Keratinocyte (primary cell): ENCODE measurements at regions not wholly inside any gene's neighbourhood (a gene's known extent, or its start where the extent isn't known, plus 50 kb on each side); places are given as distances from the start of the nearest gene placed in this dataset.

Experiments
- DNase-seq: peaks from one replicate; pipeline ENCODE4 v3.0.0-alpha.2; 2011; ENCODE audit warnings: low read depth, missing footprints, low spot score
- FAIRE-seq: peaks from 2 replicates; lab custom pipeline; 2011; peaks lifted over from hg19 to GRCh38; lab: Jason Lieb, UNC
- H2AFZ ChIP-seq: 2 replicates; pipeline ENCODE4 v1.6.0; 2012; ENCODE audit warnings: low read length, control low read depth, inconsistent platforms; ENCODE audit not compliant: control insufficient read depth
- H3K27ac ChIP-seq: 2 replicates; pipeline ENCODE4 v1.5.1; 2011; ENCODE audit warnings: low read length; ENCODE audit not compliant: control insufficient read depth, insufficient read depth
- H3K27me3 ChIP-seq: 3 replicates; pipeline ENCODE4 v1.6.0; 2011; ENCODE audit warnings: low read length; ENCODE audit not compliant: control insufficient read depth, insufficient read depth; ENCODE audit errors: extremely low read depth
- H3K36me3 ChIP-seq, 2 experiments: 2 replicates in 1 of 2; 3 replicates in 1 of 2; pipeline ENCODE4 v1.5.1; 2011; ENCODE audit warnings: low read length in 2 of 2, mild to moderate bottlenecking in 1 of 2; ENCODE audit not compliant: control insufficient read depth in 2 of 2, insufficient read depth in 2 of 2; ENCODE audit errors: extremely low read depth in 1 of 2
- H3K4me1 ChIP-seq: 3 replicates; pipeline ENCODE4 v1.5.1; 2011; ENCODE audit warnings: low read length; ENCODE audit not compliant: control insufficient read depth, insufficient read depth; ENCODE audit errors: extremely low read depth
- H3K4me2 ChIP-seq: 3 replicates; pipeline ENCODE4 v1.6.0; 2011; ENCODE audit warnings: low read depth, low read length; ENCODE audit not compliant: control insufficient read depth, insufficient read depth; ENCODE audit errors: extremely low read depth
- H3K4me3 ChIP-seq, 3 experiments: fragments of 200-600 bp in 1 of 3; sonication (generic) in 1 of 3; 2 replicates in 2 of 3; 3 replicates in 1 of 3; pipeline ENCODE4 v1.5.1; 2011 to 2016; ENCODE audit warnings: low read length in 3 of 3, mild to moderate bottlenecking in 3 of 3, control low read depth in 2 of 3, inconsistent platforms in 1 of 3, low read depth in 1 of 3, mixed read lengths in 1 of 3, mixed run types in 1 of 3, moderate library complexity in 1 of 3; ENCODE audit not compliant: control insufficient read depth in 2 of 3, insufficient read depth in 2 of 3; ENCODE audit errors: extremely low read depth in 1 of 3
- H3K79me2 ChIP-seq: 2 replicates; pipeline ENCODE4 v1.6.0; 2012; ENCODE audit warnings: low read length; ENCODE audit not compliant: control insufficient read depth, insufficient read depth
- H3K9ac ChIP-seq: 3 replicates; pipeline ENCODE4 v1.6.0; 2011; ENCODE audit warnings: low read length; ENCODE audit not compliant: control insufficient read depth, insufficient read depth; ENCODE audit errors: extremely low read depth
- H3K9me1 ChIP-seq: 3 replicates; pipeline ENCODE4 v1.6.0; 2011; ENCODE audit warnings: low read length; ENCODE audit not compliant: control insufficient read depth, insufficient read depth; ENCODE audit errors: extremely low read depth
- H3K9me3 ChIP-seq: 2 replicates; pipeline ENCODE4 v1.5.1; 2012; ENCODE audit warnings: low read depth, low read length; ENCODE audit not compliant: control insufficient read depth
- H4K20me1 ChIP-seq: 3 replicates; pipeline ENCODE4 v1.6.0; 2011; ENCODE audit warnings: low read length; ENCODE audit not compliant: control insufficient read depth, insufficient read depth; ENCODE audit errors: extremely low read depth
- EZH2 ChIP-seq: IDR thresholded peaks from one replicate; pipeline ENCODE4 v1.6.1; 2012; ENCODE audit warnings: inconsistent platforms, mild to moderate bottlenecking, low read length, moderate library complexity
- dilution Hi-C: fragments of 300-500 bp; cut with MboI; formaldehyde crosslinking; loops from one replicate; pipeline ENCODE4 v1.7.0; 2020; ENCODE audit warnings: low sequenced_read_pairs; ENCODE audit not compliant: extremely low pct_ligation_motif_present
- TF ChIP-seq, protein P1 (sequence below), 3 experiments: IDR thresholded peaks in 1 of 3; conservative IDR thresholded peaks in 1 of 3; optimal IDR thresholded peaks in 1 of 3; 2 replicates in 2 of 3; 3 replicates in 1 of 3; pipeline versions ENCODE3 to v1.5.1; 2011; ENCODE audit warnings: low read length in 3 of 3, mild to moderate bottlenecking in 3 of 3, moderate library complexity in 2 of 3, control low read depth in 1 of 3, inconsistent platforms in 1 of 3; ENCODE audit not compliant: insufficient read depth in 2 of 3; ENCODE audit errors: extremely low read depth in 1 of 3

DNA sequence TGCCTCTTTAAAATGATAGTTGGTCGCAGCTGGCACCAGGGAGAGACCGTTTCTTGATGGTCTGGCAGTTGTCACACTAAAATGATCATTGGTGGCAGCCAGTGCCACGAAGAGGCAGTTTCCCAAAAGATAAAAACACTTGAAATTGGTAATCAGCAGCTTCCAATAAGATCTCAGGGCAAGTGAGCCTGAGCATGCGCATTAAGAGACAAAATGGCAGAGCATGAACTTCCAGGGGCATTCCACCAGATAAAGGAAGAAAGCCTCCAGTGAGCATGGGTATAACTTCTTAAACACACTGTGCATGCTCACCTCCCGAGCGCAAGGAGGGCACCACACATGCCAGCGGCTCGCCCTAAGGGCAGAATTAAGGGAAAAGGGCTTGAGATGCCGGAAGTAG lies 1594.2 kb upstream of the CDH9 start:
- Histone ChIP-seq H3K27ac (no peak overlapping the region), H4K20me1 (no peaks in the 10 kb centered on the region), H3K4me1 (no peaks in the 10 kb centered on the region), H3K4me3 (no peak overlapping the region), H3K9me3 (no peaks in the 10 kb centered on the region), H3K27me3 (no peaks in the 10 kb centered on the region), H3K9ac (no peak overlapping the region), H3K9me1 (no peaks in the 10 kb centered on the region), H2AFZ (no peak overlapping the region), H3K4me2 (no peak overlapping the region), H3K79me2 (no peaks in the 10 kb centered on the region), H3K36me3 (no peaks in the 10 kb centered on the region)
- dilution Hi-C loops = no loop called here
- FAIRE-seq (no peak), DNase-seq (no peak)
- TF ChIP-seq EZH2 = no peak
- TF ChIP-seq, protein P1, sequence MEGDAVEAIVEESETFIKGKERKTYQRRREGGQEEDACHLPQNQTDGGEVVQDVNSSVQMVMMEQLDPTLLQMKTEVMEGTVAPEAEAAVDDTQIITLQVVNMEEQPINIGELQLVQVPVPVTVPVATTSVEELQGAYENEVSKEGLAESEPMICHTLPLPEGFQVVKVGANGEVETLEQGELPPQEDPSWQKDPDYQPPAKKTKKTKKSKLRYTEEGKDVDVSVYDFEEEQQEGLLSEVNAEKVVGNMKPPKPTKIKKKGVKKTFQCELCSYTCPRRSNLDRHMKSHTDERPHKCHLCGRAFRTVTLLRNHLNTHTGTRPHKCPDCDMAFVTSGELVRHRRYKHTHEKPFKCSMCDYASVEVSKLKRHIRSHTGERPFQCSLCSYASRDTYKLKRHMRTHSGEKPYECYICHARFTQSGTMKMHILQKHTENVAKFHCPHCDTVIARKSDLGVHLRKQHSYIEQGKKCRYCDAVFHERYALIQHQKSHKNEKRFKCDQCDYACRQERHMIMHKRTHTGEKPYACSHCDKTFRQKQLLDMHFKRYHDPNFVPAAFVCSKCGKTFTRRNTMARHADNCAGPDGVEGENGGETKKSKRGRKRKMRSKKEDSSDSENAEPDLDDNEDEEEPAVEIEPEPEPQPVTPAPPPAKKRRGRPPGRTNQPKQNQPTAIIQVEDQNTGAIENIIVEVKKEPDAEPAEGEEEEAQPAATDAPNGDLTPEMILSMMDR (optimal IDR thresholded peaks at IDR 0.05 in 1 of 3, IDR thresholded peaks at IDR 0.05 in 1 of 3, conservative IDR thresholded peaks at IDR 0.05 in 1 of 3; ENCODE audit: extremely low read depth in 1 of 3, insufficient read depth in 2 of 3, low read length in 3 of 3) = no peak

DNA sequence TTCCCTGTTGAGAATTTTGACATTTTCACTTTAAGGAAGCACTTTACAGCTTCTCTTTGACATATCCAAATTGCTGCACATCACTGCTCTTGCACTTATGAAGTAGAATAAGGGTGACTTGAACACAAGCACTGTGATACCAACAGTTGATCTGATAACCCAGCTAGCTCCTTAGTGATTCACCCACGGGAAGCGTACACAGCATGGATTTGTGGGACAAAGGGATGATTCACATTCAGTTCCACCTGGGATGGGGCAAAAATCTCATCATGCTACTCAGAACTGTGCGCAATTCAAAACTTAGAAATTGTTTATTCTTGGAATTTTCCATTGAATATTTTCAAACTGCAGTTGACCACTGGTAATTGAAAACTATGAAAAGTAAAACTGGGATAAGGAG lies 1565.5 kb upstream of the CDH9 start:
- FAIRE-seq (no peak), DNase-seq (no peak)
- H3K27me3 ChIP-seq = no peaks in the 10 kb centered on the region
- no peak overlapping the region for H3K27ac ChIP-seq
- no peaks in the 10 kb centered on the region for H3K4me1 ChIP-seq
- TF ChIP-seq, protein P1 (optimal IDR thresholded peaks at IDR 0.05 in 1 of 3, IDR thresholded peaks at IDR 0.05 in 1 of 3, conservative IDR thresholded peaks at IDR 0.05 in 1 of 3; ENCODE audit: extremely low read depth in 1 of 3, insufficient read depth in 2 of 3, low read length in 3 of 3) = no peak
- TF ChIP-seq EZH2 = no peak
- no peak overlapping the region for H3K4me3 ChIP-seq
- no peaks in the 10 kb centered on the region for H3K36me3 ChIP-seq
- no peaks in the 10 kb centered on the region for H4K20me1 ChIP-seq
- H3K9ac ChIP-seq = no peak overlapping the region
- no peak overlapping the region for H2AFZ ChIP-seq
- no peaks in the 10 kb centered on the region for H3K9me3 ChIP-seq
- H3K9me1 ChIP-seq = no peaks in the 10 kb centered on the region
- no peaks in the 10 kb centered on the region for H3K79me2 ChIP-seq
- dilution Hi-C loops = no loop called here
- H3K4me2 ChIP-seq = no peak overlapping the region
